Psoas muscle (tissue), 7 donors: ENCODE measurements at regions not wholly inside any gene's neighbourhood (a gene's known extent, or its start where the extent isn't known, plus 50 kb on each side); places are given as distances from the start of the nearest gene placed in this dataset.

Experiments
- ATAC-seq, 4 donors: fragments of 200-7000 bp; cut with Tn5 transposase; one replicate each; pipeline ENCODE4 v1.9.1; 2020; ENCODE audit warnings: moderate library complexity in 3 of 4, mild to moderate bottlenecking in 2 of 4
- DNase-seq, 2 donors: peaks; one replicate each; pipeline ENCODE4 v3.0.0-alpha.2; 2020
- H3K27ac ChIP-seq: fragments of 200-600 bp; one replicate; pipeline ENCODE4 v1.8.0; 2022
- H3K27me3 ChIP-seq, 3 donors: fragments of 200-600 bp in 1 of 3; one replicate each; pipeline versions ENCODE4 v1.6.1 to v1.8.0; 2013 to 2022; ENCODE audit warnings: low read length in 2 of 3, mild to moderate bottlenecking in 2 of 3, moderate library complexity in 1 of 3; ENCODE audit not compliant: insufficient read depth in 3 of 3
- H3K36me3 ChIP-seq, 2 donors: fragments of 200-600 bp in 1 of 2; one replicate each; pipeline versions ENCODE4 v1.6.1 to v1.8.0; 2013 to 2022; ENCODE audit warnings: low read depth in 1 of 2, mild to moderate bottlenecking in 1 of 2, moderate library complexity in 1 of 2; ENCODE audit not compliant: insufficient read depth in 1 of 2
- H3K4me1 ChIP-seq: fragments of 200-600 bp; one replicate; pipeline ENCODE4 v1.8.0; 2022
- H3K4me3 ChIP-seq: fragments of 200-600 bp; one replicate; pipeline ENCODE4 v1.8.0; 2022; ENCODE audit warnings: mild to moderate bottlenecking
- H3K9me3 ChIP-seq: fragments of 200-600 bp; one replicate; pipeline ENCODE4 v1.8.0; 2022
- WGBS, 3 donors: extraction: QIAGEN DNeasy Blood & Tissue Kit; methylation state at CpG; one replicate each; pipeline versions ENCODE4 v1.1.6 to v1.1.7; 2013; 5-methylcytosine and 5-hydroxymethylcytosine counted together
- intact Hi-C, 2 donors: fragments of 100-400 bp; cut with DNase I; formaldehyde crosslinking; loops; one replicate each; pipeline versions ENCODE4 v1.11.0 to v1.14.2; 2022
- TF ChIP-seq, protein P1 (sequence below): fragments of 200-600 bp; IDR thresholded peaks from one replicate; pipeline ENCODE4 v1.8.0; 2022; ENCODE audit warnings: antibody characterized with exemption
- donor health status: healthy with polysubstance abuse.
- donor health status: DM: no; HTN: no; CAD: no; lungs with moderate emphysema.
- donor health status: Bipolar disorder and iron deficiency.
- donor health status: healthy.
- donor health status: DM: yes; HTN: yes; CAD: no.
- donor health status: DM: no; HTN: no; CAD: no.
- donor health status: DM: yes; HTN: yes; CAD: no.

DNA sequence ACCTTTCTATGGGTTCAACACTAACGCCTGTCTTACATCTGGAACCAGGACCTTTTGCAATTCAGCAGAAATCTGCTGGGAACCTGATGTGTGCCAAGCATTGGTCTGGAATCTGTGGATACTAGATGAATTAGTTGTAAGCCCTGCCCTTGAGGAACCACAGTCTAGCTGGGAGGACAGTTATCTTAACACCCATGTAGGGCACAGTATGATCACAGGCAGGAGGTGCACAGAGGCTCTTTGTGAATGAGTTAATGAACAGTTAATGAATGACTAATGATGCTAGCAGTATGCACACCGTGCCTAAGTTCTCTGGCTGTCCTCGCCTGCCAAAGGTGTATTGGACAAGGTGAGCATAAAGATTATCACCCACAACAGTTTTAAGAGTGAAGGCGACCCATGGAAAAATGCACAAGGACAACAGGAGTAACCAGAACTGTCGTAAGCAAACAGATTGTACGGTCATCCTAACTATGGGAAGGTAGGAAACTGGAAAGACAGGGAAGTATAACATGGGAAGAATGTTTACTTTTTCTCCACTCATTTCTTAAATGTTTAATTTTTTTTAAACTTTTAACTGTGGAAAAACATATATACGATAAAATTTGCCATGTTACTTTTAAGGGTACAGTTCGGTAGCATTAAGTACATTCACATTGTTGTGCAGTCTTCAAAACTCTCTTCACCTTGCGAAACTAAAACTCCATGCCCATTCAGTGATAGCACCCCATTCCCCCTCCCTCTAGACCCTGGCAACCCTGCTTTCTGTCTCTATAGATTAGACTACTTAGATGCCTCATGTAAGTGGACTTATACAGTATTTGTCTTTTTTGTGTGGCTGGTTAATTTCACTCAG, 139.9 kb downstream of the CXCL12 start:
- H3K9me3 ChIP-seq, result peaks cover 6% of the 10 kb centered on the region
- no peaks in the 10 kb centered on the region for H3K4me1 ChIP-seq
- H3K4me3 ChIP-seq, result no peak overlapping the region
- TF ChIP-seq, protein P1, sequence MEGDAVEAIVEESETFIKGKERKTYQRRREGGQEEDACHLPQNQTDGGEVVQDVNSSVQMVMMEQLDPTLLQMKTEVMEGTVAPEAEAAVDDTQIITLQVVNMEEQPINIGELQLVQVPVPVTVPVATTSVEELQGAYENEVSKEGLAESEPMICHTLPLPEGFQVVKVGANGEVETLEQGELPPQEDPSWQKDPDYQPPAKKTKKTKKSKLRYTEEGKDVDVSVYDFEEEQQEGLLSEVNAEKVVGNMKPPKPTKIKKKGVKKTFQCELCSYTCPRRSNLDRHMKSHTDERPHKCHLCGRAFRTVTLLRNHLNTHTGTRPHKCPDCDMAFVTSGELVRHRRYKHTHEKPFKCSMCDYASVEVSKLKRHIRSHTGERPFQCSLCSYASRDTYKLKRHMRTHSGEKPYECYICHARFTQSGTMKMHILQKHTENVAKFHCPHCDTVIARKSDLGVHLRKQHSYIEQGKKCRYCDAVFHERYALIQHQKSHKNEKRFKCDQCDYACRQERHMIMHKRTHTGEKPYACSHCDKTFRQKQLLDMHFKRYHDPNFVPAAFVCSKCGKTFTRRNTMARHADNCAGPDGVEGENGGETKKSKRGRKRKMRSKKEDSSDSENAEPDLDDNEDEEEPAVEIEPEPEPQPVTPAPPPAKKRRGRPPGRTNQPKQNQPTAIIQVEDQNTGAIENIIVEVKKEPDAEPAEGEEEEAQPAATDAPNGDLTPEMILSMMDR, result no peak
- ATAC-seq (no peak), DNase-seq (no peak)
- WGBS, 3 donors, result 87 to 92% (median 91%) methylated on average over 9 of the region's 9 CpGs
- H3K36me3 ChIP-seq, result no peaks in the 10 kb centered on the region
- no peaks in the 10 kb centered on the region for H3K27me3 ChIP-seq
- intact Hi-C loops, result no loop called here
- no peak overlapping the region for H3K27ac ChIP-seq

DNA sequence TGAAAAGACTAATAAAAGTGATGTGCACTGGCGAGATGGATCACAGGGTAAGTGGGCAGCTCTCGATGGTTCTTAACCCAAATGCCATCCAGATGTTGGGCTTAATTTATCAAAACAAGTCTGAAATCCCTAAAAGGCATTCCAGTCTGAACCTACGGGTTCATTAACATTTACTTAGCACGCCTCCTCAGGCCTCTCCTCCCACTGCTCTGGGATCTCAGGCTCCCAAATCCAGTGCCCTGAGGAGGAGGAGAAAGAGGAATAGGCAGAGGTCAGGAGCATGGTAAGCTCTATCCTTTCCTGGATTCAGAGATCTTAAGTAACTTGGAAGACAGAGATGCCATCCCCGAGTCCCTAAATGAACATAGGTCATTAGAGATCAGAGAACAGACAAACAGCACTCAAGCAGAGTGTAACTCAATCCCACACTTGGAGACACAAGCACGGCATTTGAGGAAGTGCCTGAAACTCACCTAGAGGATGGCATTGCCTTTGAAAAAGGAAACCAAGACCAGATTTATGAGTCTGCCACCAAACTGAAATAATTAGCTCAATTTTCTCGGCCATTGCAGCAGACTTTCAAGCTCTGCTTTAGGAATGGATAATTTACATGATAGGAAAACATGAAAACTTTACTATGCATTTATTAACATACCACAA, 140.9 kb downstream of the CXCL12 start:
- Histone ChIP-seq H3K27me3 (no peaks in the 10 kb centered on the region), H3K27ac (no peak overlapping the region), H3K9me3 (peaks cover 6% of the 10 kb centered on the region), H3K4me1 (no peaks in the 10 kb centered on the region), H3K4me3 (no peak overlapping the region), H3K36me3 (no peaks in the 10 kb centered on the region)
- WGBS, 3 donors, result 75 to 87% (median 83%) methylated on average over 7 of the region's 7 CpGs
- TF ChIP-seq, protein P1, result no peak
- ATAC-seq (no peak), DNase-seq (no peak)
- intact Hi-C loops, result no loop called here

DNA sequence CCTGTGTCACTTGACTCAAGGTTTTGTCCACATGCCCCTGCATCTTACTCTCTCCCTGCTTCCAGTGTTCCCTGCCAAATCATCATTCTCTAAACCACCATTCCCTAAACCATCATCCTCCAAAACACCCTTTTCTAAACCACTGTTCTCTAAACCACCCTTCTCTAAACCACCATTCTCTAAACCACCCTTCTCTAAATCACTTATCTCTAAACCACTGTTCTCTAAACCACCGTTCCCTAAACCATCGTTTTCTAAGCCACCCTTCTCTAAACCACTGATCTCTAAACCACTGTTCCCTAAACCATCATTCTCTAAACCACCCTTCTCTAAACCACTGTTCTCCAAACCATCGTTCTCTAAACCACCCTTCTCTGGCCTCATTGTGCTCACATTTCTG, 142.1 kb downstream of the CXCL12 start:
- WGBS, 3 donors, result 86 to 87% (median 86%) methylated on average over 3 of the region's 3 CpGs
- H3K27me3 ChIP-seq, result no peaks in the 10 kb centered on the region
- H3K36me3 ChIP-seq, result no peaks in the 10 kb centered on the region
- peaks cover 6% of the 10 kb centered on the region for H3K9me3 ChIP-seq
- DNase-seq, result no peak
- H3K4me3 ChIP-seq, result no peak overlapping the region
- TF ChIP-seq, protein P1, result no peak
- no peaks in the 10 kb centered on the region for H3K4me1 ChIP-seq
- H3K27ac ChIP-seq, result no peak overlapping the region
- ATAC-seq, result no peak
- intact Hi-C loops, result no loop called here

DNA sequence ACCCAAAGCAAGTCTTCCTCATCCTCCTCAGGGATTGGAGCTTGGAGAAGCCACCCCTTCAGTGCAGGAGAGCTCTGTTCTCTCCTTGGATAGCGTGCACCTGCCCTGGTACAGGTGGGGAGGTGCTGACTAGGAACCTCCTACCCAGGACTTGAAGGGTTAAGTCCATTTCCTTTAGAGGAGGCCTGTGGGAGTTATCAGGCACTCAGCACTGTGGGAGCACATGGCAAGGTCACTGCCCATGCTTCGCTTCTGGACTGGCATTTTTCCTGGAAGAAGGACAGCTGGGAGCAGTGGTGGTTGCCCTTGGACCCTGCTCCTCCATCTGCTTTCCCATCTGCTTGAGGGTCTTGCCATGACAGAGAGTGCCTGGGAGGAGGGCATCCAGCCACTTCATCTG, 142.8 kb downstream of the CXCL12 start:
- Histone ChIP-seq H3K9me3 (peaks cover 6% of the 10 kb centered on the region), H3K36me3 (no peaks in the 10 kb centered on the region), H3K4me3 (no peak overlapping the region), H3K4me1 (no peaks in the 10 kb centered on the region), H3K27ac (no peak overlapping the region), H3K27me3 (no peaks in the 10 kb centered on the region)
- TF ChIP-seq, protein P1, result no peak
- ATAC-seq, result no peak
- intact Hi-C loops, result no loop called here
- 53 to 77% (median 70%) methylated on average over 2 of the region's 2 CpGs for WGBS, 3 donors
- DNase-seq, result no peak
